GM04504 (cell line): ENCODE measurements at regions not wholly inside any gene's neighbourhood (a gene's known extent, or its start where the extent isn't known, plus 50 kb on each side); places are given as distances from the start of the nearest gene placed in this dataset.
"Not testable (repeated sequence)": the region's sequence is repeated elsewhere in the genome, so short reads cannot be mapped to it uniquely, and the experiment has no call there.

Source experiments
- DNase-seq: peaks from one replicate; pipeline ENCODE4 v3.0.0-alpha.2; 2012; ENCODE audit warnings: low read depth

GRCh38 chr3:59254976-59255375, 205.2 kb upstream of the CFAP20DC start:
- DNase-seq: no peak

DNA sequence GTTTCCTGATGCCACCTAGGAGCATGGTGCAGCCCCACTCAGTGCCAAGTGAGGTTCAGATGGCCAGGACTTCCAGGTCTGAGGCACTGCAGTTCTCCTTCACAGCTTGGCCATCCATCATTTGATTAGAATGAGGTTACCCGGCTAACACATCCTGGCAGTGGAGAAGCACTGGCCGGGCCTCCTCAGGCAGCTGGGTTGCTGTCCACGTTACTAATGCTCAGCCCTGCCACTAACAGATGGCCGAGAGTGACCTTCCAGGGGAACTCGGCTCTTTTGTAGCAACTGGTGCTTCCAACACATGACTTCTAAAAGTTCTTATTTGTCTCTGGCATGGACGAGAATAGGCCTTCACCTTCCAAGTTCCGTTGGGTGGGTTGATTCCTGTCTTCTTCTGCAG, 204.6 kb upstream of the CFAP20DC start:
- no peak for DNase-seq

DNA sequence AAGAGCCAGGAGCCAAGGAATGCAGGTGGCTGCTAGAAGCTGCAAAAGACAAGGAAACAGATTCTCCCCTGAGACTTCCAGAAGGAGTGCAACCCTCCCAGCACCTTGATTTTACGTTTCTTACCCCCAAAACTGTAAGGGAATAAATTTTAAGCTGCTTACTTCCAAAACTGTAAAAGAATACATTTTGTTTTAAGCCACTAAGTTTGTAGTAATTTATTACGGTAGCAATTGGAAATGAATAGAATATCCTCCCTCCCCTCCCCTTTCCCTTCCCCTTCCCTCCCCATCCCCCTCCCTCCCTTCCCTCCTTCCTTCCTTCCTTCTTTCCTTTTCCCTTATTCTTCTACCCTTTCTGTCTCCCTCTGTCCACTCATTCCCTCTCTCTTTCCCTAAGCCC, 203.7 kb upstream of the CFAP20DC start:
- DNase-seq: no peak

DNA sequence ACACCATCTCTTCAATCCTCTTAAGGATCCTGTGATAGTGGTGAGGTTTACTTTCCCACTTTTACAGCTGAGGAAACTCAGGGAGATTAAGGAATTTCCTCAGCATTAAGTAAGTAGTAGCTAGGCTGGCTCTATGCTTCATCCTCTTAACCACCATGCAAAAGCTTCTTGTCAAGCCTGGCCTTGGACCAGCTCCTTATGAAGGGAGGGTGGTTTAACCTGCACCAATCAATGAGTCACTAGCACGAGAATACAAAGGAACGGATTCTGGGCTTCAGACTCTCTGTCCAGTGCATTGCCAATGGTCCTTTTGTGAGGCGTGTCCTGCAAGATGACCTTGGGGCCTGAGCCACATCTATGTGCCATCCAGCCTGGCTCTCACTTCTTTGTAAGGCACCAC, 202.0 kb upstream of the CFAP20DC start:
- no peak for DNase-seq

DNA sequence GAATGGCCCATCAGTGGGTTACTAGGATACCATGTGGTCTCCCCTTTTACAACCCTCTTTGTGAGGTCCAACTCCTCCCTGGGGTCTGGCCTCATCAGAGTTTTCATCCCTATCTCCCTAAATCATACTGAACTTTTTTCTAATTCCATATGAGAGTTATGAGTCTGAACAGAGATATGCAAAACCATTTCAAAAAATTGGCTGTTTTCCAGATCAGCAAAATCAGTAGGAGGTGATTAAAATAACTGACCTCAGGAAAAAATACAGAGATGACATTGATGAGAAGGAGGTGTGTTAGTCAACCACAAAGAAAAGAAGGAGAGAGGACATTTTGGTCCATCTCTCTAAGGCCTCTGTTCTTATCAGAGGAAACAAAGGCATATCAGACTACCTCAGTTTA, 200.8 kb upstream of the CFAP20DC start:
- DNase-seq: no peak

GRCh38 chr3:59249698-59250361, 200.0 kb upstream of the CFAP20DC start:
- no peak for DNase-seq

DNA sequence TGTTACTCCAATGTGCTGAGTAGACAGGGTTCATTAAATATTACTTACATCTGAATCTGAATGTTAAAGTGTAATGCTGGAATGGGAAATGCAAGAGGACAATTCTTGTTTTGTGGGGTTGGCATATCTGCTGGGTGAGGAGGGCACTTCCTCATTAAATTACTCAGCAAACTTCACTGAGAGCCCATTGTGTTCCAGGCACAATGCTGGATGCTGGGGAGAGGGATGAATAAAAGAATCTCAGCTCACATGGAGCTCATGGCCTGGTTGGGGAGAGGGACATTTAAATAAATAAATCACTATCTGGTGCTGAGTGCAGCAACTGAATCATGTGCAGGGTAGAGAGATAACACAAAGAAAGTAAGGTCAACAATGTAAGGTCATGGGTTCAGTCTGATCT, 199.2 kb upstream of the CFAP20DC start:
- DNase-seq: no peak

DNA sequence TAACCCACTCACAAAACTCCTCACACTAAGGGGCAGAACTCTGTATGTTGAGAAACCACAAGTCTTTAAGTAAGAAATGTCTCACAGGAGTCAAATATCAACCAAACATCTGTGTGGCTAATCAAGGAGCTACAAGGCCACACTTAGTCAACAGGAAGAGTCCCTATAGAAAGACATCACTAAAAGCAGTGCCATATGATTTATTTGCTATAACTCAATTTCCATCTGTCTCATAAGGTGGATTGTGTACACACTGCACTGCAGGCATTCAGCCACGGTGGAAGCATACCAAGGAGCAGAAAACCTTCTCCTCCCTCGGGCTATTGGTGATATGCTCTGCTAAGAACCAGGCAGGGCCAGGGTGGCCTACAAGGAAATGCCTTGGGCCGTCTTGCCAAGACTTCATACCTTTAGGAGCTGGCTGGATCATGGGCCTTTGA, 197.6 kb upstream of the CFAP20DC start:
- DNase-seq: no peak

- no peak for DNase-seq
These were observed 197.0 kb upstream of the CFAP20DC start for GRCh38 chr3:59246719-59247401.

GRCh38 chr3:59245859-59246501, 196.2 kb upstream of the CFAP20DC start:
- peak; percentile 28 for DNase-seq

DNA sequence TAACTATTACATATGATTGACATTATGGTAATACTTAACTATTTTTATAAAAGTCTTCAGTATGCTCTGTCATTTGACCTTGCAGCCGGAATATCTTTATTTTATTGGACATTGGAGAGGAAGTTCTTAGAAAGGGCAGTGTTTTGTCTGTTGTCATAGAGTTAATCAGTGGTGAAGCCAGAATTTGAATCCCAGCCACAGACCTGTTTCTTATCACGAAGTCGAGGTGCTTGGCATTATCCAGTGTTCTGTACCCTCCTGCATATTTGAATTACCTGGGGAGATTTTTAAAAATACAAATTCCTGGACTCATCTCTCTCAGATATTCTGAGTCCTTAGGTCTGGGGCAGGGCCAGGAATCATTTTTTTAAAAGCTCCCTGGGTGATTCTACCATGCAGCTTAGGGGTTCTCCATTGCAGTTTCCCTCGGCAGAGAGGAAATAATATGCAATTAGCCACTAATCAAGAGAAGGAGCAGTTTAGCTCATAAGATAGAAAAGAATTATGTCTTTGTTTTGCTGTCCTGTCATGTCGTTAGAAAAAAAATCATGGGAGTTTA, 195.6 kb upstream of the CFAP20DC start:
- DNase-seq: no peak

- DNase-seq: no peak
These were observed 194.5 kb upstream of the CFAP20DC start for GRCh38 chr3:59244343-59244742.

DNA sequence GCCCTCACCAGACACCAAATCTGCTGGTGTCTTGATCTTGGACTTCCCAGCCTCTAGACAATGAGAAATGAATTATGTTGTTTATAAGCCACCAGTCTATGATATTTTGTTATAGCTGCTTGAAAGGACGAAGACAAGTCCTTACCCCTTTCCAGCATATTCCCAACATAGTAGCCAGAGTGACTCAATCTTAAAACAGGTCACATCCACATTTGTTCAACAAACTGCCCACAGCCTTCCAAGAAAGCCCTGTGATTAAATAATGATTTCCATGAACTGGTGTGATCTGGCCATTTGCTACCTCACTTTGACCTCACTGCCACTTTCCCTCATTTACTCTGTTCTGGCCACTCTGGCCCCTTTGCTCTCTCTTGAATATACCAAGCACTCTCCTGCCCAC, 193.7 kb upstream of the CFAP20DC start:
- no peak for DNase-seq

DNA sequence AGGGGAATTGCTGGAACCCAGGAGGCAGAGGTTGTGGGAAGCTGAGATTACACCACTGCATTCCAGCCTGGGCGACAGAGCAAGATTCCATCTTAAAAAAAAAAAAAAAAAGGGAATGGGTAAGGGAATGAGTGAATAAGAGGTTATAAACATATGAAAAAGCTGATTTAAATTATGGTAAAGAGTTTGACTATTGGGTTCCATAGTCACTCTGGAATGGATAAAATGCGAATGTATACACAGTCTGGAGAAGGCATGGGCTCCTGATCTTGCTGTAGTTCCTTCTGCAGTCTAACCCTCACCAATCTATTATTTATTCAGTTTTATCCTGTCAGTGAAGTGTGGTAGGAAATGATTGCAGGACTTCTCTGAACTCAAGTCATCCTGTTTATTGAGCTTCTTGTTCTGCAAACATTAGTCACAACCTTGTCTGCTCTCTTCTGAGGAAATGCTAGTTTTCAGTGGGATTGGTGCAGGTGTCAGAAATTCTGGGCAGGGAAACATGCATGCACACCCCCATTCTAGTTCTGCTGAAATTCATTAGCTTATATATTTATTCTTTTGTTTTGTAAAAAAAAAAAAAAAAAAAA, 190.9 kb upstream of the CFAP20DC start:
- DNase-seq: no peak

GRCh38 chr3:59237121-59237520, 187.3 kb upstream of the CFAP20DC start:
- peak; percentile 23 for DNase-seq

- DNase-seq: no peak
These were observed 185.8 kb upstream of the CFAP20DC start for GRCh38 chr3:59235634-59236012.

- no peak for DNase-seq
These were observed 185.2 kb upstream of the CFAP20DC start for GRCh38 chr3:59234884-59235633.

- not testable (repeated sequence) for DNase-seq
These were observed 180.6 kb upstream of the CFAP20DC start for GRCh38 chr3:59230379-59230778.

DNA sequence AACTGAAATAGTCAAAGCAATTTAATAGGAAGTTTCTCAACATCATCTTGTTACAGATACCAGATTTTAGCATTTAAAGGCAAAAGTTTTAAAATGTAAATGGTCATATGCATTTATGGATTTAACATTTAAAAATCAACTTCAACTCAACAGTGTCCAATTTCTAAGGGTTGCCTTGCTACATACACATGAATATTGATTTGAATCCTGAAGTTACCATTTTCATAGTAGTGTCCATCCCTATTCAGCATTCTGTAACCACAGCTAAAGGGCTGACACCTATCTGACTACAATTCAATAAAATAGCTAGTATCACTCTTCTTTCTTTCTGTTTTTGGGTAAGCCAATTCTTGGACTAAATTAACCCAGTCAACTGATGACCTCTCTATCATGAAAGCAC, 164.0 kb upstream of the CFAP20DC start:
- no peak for DNase-seq

DNA sequence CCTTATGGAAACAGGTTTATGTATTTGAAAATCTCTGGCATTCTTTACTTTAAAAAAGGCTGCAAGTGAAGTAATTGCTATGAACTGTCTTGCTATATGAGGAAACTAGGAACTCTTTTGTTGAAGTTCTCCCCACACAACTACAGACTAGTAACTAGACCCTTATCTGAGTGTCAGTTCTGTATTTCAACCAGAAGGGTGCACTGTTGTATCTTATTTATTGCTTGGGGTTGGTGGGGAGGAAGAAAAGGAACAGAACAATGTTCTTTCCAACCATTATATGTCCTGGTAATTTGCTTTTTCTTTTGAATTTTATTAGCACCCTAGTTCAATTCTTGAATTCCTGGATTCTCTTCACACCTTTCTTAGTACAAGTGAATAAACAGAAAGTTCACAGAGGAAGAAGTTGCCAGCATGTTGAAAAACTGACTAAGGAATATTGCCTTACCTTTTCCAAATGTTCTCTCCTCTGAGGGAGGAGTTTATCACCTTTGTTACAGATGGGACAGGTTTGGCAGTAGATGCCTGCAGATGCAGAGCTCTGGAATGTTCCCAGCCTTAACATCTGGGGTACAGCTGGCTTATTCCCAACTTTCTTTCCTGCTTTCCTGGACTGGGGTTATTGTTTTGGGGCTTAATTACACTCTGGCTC, 162.4 kb upstream of the CFAP20DC start:
- DNase-seq: peak; percentile 26

- DNase-seq: no peak
These were observed 160.4 kb upstream of the CFAP20DC start for GRCh38 chr3:59210260-59210659.
